ENCODE measurements at regions not wholly inside any gene's neighbourhood (a gene's known extent, or its start where the extent isn't known, plus 50 kb on each side); places are given as distances from the start of the nearest gene placed in this dataset.

DNA sequence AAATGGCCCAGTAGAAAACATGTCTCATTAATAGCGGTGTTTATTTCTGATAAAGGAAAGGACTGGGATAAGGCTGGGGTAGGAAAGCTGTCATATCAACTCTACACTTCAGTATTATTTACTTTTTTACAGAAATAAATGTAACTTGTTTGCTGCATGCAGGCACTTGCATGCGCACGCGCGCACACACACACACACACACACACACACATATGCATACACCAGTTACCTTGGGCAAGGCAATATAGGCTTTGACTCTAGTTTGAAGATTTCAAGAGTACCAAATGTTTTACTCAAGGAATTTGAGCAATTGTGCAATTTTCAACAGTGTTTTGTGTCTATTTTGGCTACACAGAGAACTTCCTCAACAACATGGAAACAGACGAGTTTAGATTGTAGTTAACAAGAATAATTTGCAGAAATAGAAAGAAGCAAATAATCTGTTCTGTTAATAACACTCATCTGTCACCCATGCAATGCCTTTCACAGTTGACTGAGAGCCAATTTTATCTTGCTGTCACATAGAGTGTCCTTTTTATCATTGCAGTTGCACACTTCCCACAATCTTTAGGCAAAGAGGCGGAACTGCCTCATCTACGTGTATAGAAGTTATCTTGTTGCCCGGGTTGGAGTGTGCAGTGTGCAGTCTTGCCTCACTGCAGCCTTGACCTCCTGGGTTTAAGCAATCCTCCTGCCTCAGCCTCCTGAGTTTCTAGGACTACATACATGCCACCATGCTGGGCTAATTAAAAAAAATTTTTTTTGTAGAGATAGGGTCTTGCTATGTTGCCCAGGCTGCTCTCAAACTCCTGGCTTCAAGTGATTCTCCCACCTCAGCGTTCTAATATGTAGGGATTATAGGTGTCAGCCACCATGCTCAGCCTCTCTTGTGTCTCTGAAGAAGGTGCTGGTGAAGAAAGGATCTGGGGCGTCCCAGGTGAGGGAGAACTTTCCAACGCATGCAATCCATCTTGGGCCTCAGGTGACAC is 64.6 kb upstream of the GPCPD1 start:
- no peak overlapping the region for H3K4me2 ChIP-seq (ENCODE audit: insufficient read depth, low read length)
- TF ChIP-seq, protein P1, sequence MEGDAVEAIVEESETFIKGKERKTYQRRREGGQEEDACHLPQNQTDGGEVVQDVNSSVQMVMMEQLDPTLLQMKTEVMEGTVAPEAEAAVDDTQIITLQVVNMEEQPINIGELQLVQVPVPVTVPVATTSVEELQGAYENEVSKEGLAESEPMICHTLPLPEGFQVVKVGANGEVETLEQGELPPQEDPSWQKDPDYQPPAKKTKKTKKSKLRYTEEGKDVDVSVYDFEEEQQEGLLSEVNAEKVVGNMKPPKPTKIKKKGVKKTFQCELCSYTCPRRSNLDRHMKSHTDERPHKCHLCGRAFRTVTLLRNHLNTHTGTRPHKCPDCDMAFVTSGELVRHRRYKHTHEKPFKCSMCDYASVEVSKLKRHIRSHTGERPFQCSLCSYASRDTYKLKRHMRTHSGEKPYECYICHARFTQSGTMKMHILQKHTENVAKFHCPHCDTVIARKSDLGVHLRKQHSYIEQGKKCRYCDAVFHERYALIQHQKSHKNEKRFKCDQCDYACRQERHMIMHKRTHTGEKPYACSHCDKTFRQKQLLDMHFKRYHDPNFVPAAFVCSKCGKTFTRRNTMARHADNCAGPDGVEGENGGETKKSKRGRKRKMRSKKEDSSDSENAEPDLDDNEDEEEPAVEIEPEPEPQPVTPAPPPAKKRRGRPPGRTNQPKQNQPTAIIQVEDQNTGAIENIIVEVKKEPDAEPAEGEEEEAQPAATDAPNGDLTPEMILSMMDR (IDR thresholded peaks at IDR 0.05; ENCODE audit: borderline replicate concordance, extremely low read depth, low read length, poor library complexity, severe bottlenecking), result no peak
- TF ChIP-seq EZH2 (IDR thresholded peaks at IDR 0.05; ENCODE audit: borderline replicate concordance, low read depth, low read length, severe bottlenecking), result no peak
- no peaks in the 10 kb centered on the region for H3K4me1 ChIP-seq (ENCODE audit: insufficient read depth, low read length)
- no peak overlapping the region for H3K27ac ChIP-seq (ENCODE audit: low read length)
- no peak overlapping the region for H3K9ac ChIP-seq (ENCODE audit: low read depth, low read length)
- H3K4me3 ChIP-seq (ENCODE audit: low read depth in 1 of 2, low read length in 2 of 2), result no peak overlapping the region
- H3K79me2 ChIP-seq (ENCODE audit: insufficient read depth, low read length), result no peaks in the 10 kb centered on the region
- ATAC-seq (ENCODE audit: insufficient read depth, low read depth), result no peak
- H3K27me3 ChIP-seq (ENCODE audit: insufficient read depth, low read length, poor library complexity), result no peaks in the 10 kb centered on the region
- H3K36me3 ChIP-seq (ENCODE audit: insufficient read depth, low read length), result no peaks in the 10 kb centered on the region
- no peak for DNase-seq
- no peaks in the 10 kb centered on the region for H3K9me3 ChIP-seq (ENCODE audit: insufficient read depth, low read length, severe bottlenecking)
- no peaks in the 10 kb centered on the region for H4K20me1 ChIP-seq (ENCODE audit: insufficient read depth, low read length)
- H2AFZ ChIP-seq (ENCODE audit: low read depth, low read length), result no peak overlapping the region

DNA sequence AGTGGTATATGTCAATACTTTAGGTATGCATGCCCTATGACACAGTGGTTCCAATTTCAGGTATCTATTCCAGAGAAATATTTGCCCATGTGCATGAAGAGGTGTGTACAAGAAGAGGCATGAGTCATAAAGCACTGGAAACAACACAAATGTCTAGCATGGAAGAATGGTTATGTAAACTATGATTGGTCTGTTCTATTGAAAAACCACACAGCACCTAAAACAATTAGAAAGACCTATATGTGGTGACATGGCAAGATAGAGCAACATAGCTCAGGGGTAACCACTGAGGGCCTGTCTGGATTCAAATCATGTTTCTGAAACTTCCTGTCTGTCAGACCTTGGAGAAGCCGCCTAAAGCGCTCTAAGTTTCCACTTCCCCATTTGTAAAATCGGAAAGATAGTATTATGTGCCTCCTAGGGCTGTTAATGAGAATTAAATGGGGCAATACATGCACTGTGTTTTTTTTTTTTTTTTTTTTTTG is 63.4 kb upstream of the GPCPD1 start:
- Histone ChIP-seq H3K27me3 (ENCODE audit: insufficient read depth, low read length, poor library complexity) (no peaks in the 10 kb centered on the region), H3K36me3 (ENCODE audit: insufficient read depth, low read length) (no peaks in the 10 kb centered on the region), H3K4me2 (ENCODE audit: insufficient read depth, low read length) (no peak overlapping the region), H3K4me3 (ENCODE audit: low read depth in 1 of 2, low read length in 2 of 2) (no peak overlapping the region), H3K79me2 (ENCODE audit: insufficient read depth, low read length) (no peaks in the 10 kb centered on the region), H4K20me1 (ENCODE audit: insufficient read depth, low read length) (no peaks in the 10 kb centered on the region), H3K27ac (ENCODE audit: low read length) (no peak overlapping the region), H3K9ac (ENCODE audit: low read depth, low read length) (no peak overlapping the region), H2AFZ (ENCODE audit: low read depth, low read length) (no peak overlapping the region), H3K9me3 (ENCODE audit: insufficient read depth, low read length, severe bottlenecking) (no peaks in the 10 kb centered on the region), H3K4me1 (ENCODE audit: insufficient read depth, low read length) (no peaks in the 10 kb centered on the region)
- ATAC-seq (ENCODE audit: insufficient read depth, low read depth) (no peak), DNase-seq (no peak)
- TF ChIP-seq EZH2 (IDR thresholded peaks at IDR 0.05; ENCODE audit: borderline replicate concordance, low read depth, low read length, severe bottlenecking), result no peak
- TF ChIP-seq, protein P1 (IDR thresholded peaks at IDR 0.05; ENCODE audit: borderline replicate concordance, extremely low read depth, low read length, poor library complexity, severe bottlenecking), result no peak

DNA sequence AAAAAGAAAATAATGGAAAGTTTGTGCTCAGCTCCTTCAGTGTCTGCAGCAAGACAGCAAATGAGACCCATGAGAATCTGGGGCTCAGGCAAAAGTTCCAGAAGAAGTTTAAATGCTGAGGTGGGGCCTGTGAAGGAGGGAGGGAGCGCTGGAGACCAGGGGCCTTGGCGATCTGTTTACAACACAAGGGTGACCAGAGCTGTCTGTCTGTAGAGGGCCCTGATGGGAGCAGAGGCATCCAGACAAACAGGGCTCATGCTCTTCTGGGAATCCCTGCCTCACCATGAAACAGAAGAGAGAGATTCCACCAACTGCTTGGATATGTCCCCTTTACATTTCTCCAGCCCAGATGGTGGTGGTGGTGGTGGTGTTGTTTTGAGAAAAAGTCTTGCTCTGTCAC is 60.1 kb upstream of the GPCPD1 start:
- no peak for TF ChIP-seq EZH2 (IDR thresholded peaks at IDR 0.05; ENCODE audit: borderline replicate concordance, low read depth, low read length, severe bottlenecking)
- TF ChIP-seq, protein P1 (IDR thresholded peaks at IDR 0.05; ENCODE audit: borderline replicate concordance, extremely low read depth, low read length, poor library complexity, severe bottlenecking), result no peak
- DNase-seq, result no peak
- Histone ChIP-seq H3K79me2 (ENCODE audit: insufficient read depth, low read length) (no peaks in the 10 kb centered on the region), H3K9ac (ENCODE audit: low read depth, low read length) (no peak overlapping the region), H3K27ac (ENCODE audit: low read length) (no peak overlapping the region), H3K36me3 (ENCODE audit: insufficient read depth, low read length) (no peaks in the 10 kb centered on the region), H3K4me1 (ENCODE audit: insufficient read depth, low read length) (no peaks in the 10 kb centered on the region), H4K20me1 (ENCODE audit: insufficient read depth, low read length) (no peaks in the 10 kb centered on the region), H3K4me3 (ENCODE audit: low read depth in 1 of 2, low read length in 2 of 2) (no peak overlapping the region), H3K4me2 (ENCODE audit: insufficient read depth, low read length) (no peak overlapping the region), H2AFZ (ENCODE audit: low read depth, low read length) (no peak overlapping the region), H3K9me3 (ENCODE audit: insufficient read depth, low read length, severe bottlenecking) (no peaks in the 10 kb centered on the region), H3K27me3 (ENCODE audit: insufficient read depth, low read length, poor library complexity) (no peaks in the 10 kb centered on the region)
- ATAC-seq (ENCODE audit: insufficient read depth, low read depth), result no peak
